HFF-Myc (cell line): ENCODE measurements at regions not wholly inside any gene's neighbourhood (a gene's known extent, or its start where the extent isn't known, plus 50 kb on each side); places are given as distances from the start of the nearest gene placed in this dataset.
"Not testable (repeated sequence)": the region's sequence is repeated elsewhere in the genome, so short reads cannot be mapped to it uniquely, and the experiment has no call there.

Source experiments
- DNase-seq: peaks from one replicate; pipeline ENCODE4 v3.0.0-alpha.2; 2011; ENCODE audit warnings: low read depth; ENCODE audit errors: extremely low read depth
- H3K4me3 ChIP-seq: replicated peaks from 2 replicates; pipeline ENCODE4 v1.5.1; 2011; ENCODE audit warnings: low read depth, mild to moderate bottlenecking, control low read depth, low read length
- CTCF ChIP-seq: IDR thresholded peaks from 2 replicates; pipeline ENCODE4 v1.5.1; 2012; ENCODE audit warnings: mild to moderate bottlenecking, low read depth, low read length, control low read depth; ENCODE audit errors: missing control alignments

GRCh38 chr1:72432645-72433267 lies 150.4 kb upstream of the NEGR1 start:
- no peak for DNase-seq
- no peak for TF ChIP-seq CTCF
- H3K4me3 ChIP-seq: no peak overlapping the region

- H3K4me3 ChIP-seq: no peak overlapping the region
- TF ChIP-seq CTCF: no peak
- no peak for DNase-seq
Observed at GRCh38 chr1:72431810-72432209, 149.5 kb upstream of the NEGR1 start.

GRCh38 chr1:72428276-72428675 lies 145.9 kb upstream of the NEGR1 start:
- not testable (repeated sequence) for H3K4me3 ChIP-seq, DNase-seq

GRCh38 chr1:72419229-72419628 lies 136.9 kb upstream of the NEGR1 start:
- TF ChIP-seq CTCF: no peak

GRCh38 chr1:72412286-72412685 lies 129.9 kb upstream of the NEGR1 start:
- no peak overlapping the region for H3K4me3 ChIP-seq
- TF ChIP-seq CTCF: no peak
- no peak for DNase-seq

More at GRCh38 chr1:72419229-72419628, 136.9 kb upstream of the NEGR1 start:
- H3K4me3 ChIP-seq: no peak overlapping the region
- no peak for DNase-seq

GRCh38 chr1:72399807-72400206 lies 117.5 kb upstream of the NEGR1 start:
- H3K4me3 ChIP-seq: no peak overlapping the region
- no peak for TF ChIP-seq CTCF
- DNase-seq: no peak

GRCh38 chr1:72397786-72398185 lies 115.4 kb upstream of the NEGR1 start:
- H3K4me3 ChIP-seq: no peak overlapping the region
- no peak for TF ChIP-seq CTCF
- peak; percentile 75 for DNase-seq
